ENCODE measurements at regions not wholly inside any gene's neighbourhood (a gene's known extent, or its start where the extent isn't known, plus 50 kb on each side); places are given as distances from the start of the nearest gene placed in this dataset.
"Not testable (repeated sequence)": the region's sequence is repeated elsewhere in the genome, so short reads cannot be mapped to it uniquely, and the experiment has no call there.

DNA sequence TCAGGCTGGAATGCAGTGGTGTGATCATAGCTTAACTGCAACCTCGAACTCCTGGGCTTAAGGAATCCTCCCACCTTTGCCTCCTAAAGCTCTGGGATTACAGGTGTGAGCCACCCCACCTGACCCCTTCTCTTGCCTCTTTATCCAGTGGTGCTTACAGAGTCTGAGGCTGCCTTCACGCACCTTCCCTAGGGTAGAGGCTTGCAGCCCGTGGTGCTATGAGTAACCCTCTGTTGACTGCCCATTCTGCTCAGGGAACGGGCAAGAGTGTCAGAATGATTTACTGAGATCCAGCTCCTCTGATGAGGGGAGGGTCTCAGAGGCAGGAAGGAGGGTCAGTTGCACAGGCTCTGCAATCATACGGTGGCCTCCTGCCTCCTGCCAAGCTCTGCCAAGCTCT, 125.1 kb upstream of the TBX3 start:
- H3K27ac ChIP-seq (ENCODE audit: low read length) = no peak overlapping the region
- H3K9me2 ChIP-seq (ENCODE audit: insufficient read depth, low read length) = no peaks in the 10 kb centered on the region
- no peaks in the 10 kb centered on the region for H3K9me3 ChIP-seq (ENCODE audit: low read length)
- peaks cover 43% of the 10 kb centered on the region for H3K27me3 ChIP-seq (ENCODE audit: insufficient read depth, low read depth, low read length)
- no peaks in the 10 kb centered on the region for H3F3A ChIP-seq (ENCODE audit: insufficient read depth, low read length, poor library complexity, severe bottlenecking)
- H3K4me2 ChIP-seq (ENCODE audit: low read length) = no peak overlapping the region
- H3K79me2 ChIP-seq (replicated peaks; ENCODE audit: insufficient read depth, low read length) = no peaks in the 10 kb centered on the region
- TF ChIP-seq, protein P1, sequence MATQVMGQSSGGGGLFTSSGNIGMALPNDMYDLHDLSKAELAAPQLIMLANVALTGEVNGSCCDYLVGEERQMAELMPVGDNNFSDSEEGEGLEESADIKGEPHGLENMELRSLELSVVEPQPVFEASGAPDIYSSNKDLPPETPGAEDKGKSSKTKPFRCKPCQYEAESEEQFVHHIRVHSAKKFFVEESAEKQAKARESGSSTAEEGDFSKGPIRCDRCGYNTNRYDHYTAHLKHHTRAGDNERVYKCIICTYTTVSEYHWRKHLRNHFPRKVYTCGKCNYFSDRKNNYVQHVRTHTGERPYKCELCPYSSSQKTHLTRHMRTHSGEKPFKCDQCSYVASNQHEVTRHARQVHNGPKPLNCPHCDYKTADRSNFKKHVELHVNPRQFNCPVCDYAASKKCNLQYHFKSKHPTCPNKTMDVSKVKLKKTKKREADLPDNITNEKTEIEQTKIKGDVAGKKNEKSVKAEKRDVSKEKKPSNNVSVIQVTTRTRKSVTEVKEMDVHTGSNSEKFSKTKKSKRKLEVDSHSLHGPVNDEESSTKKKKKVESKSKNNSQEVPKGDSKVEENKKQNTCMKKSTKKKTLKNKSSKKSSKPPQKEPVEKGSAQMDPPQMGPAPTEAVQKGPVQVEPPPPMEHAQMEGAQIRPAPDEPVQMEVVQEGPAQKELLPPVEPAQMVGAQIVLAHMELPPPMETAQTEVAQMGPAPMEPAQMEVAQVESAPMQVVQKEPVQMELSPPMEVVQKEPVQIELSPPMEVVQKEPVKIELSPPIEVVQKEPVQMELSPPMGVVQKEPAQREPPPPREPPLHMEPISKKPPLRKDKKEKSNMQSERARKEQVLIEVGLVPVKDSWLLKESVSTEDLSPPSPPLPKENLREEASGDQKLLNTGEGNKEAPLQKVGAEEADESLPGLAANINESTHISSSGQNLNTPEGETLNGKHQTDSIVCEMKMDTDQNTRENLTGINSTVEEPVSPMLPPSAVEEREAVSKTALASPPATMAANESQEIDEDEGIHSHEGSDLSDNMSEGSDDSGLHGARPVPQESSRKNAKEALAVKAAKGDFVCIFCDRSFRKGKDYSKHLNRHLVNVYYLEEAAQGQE (IDR thresholded peaks at IDR 0.05; ENCODE audit: borderline replicate concordance) = no peak
- TF ChIP-seq TAF1 (IDR thresholded peaks at IDR 0.05; ENCODE audit: low read depth) (no peak), SMC3 (conservative IDR thresholded peaks at IDR 0.05; ENCODE audit: poor library complexity) (no peak), EZH2 (IDR thresholded peaks at IDR 0.05; ENCODE audit: borderline replicate concordance, insufficient read depth, low read length, poor library complexity, severe bottlenecking) (no peak), POLR2AphosphoS5 (IDR thresholded peaks at IDR 0.05) (no peak), RAD21 (conservative IDR thresholded peaks at IDR 0.05) (no peak), EP300 (conservative IDR thresholded peaks at IDR 0.05; ENCODE audit: poor library complexity, severe bottlenecking) (no peak), MXI1 (conservative IDR thresholded peaks at IDR 0.05; ENCODE audit: poor library complexity, severe bottlenecking) (no peak)
- TF ChIP-seq, protein P2, sequence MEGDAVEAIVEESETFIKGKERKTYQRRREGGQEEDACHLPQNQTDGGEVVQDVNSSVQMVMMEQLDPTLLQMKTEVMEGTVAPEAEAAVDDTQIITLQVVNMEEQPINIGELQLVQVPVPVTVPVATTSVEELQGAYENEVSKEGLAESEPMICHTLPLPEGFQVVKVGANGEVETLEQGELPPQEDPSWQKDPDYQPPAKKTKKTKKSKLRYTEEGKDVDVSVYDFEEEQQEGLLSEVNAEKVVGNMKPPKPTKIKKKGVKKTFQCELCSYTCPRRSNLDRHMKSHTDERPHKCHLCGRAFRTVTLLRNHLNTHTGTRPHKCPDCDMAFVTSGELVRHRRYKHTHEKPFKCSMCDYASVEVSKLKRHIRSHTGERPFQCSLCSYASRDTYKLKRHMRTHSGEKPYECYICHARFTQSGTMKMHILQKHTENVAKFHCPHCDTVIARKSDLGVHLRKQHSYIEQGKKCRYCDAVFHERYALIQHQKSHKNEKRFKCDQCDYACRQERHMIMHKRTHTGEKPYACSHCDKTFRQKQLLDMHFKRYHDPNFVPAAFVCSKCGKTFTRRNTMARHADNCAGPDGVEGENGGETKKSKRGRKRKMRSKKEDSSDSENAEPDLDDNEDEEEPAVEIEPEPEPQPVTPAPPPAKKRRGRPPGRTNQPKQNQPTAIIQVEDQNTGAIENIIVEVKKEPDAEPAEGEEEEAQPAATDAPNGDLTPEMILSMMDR (IDR thresholded peaks at IDR 0.05; ENCODE audit: poor library complexity, severe bottlenecking) = no peak
- H3K4me3 ChIP-seq (ENCODE audit: low read length) = no peak overlapping the region
- H4K20me1 ChIP-seq (ENCODE audit: insufficient read depth) = no peaks in the 10 kb centered on the region
- H3K9ac ChIP-seq (ENCODE audit: low read length) = no peak overlapping the region
- no peak overlapping the region for H2AFZ ChIP-seq (ENCODE audit: low read depth, low read length)
- H3K36me3 ChIP-seq (ENCODE audit: insufficient read depth, low read length) = no peaks in the 10 kb centered on the region

DNA sequence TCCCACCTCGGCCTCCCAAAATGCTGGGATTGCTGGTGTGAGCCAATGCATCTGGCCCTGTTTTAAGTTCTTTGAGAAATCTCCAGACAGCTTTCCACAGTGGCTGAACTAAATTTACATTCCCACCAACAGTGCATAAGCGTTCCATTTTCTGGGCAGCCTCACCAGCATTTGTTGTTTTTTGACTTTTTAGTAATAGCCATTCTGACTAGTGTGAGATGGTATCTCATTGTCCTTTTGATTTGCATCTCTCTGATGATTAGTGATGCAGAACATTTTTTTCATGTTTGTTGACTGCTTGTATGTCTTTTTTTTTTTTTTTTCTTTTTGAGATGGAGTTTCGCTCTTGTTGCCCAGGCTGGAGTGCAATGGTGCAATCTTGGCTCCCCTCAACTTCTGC, 117.4 kb upstream of the TBX3 start:
- not testable (repeated sequence) for H3K9me3 ChIP-seq (ENCODE audit: low read length); H2AFZ ChIP-seq (ENCODE audit: low read depth, low read length); H3K4me3 ChIP-seq (ENCODE audit: low read length)

DNA sequence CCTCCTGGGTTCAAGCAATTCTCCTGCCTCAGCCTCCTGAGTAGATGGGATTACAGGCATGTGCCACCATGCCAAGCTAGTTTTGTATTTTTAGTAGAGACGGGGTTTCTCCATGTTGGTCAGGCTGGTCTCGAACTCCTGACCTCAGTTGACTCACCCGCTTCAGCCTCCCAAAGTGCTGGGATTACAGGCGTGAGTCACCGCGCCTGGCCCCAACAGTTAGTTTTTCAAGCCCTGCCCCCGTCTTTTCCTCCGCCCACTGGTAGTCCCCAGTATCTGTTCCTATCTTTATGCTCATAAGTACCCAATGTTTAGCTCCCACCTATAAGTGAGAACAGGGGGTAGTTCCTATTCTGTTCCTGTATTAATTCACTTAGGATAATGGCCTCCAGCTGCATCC, 116.6 kb upstream of the TBX3 start:
- not testable (repeated sequence) for H3K9me3 ChIP-seq (ENCODE audit: low read length); H3K27me3 ChIP-seq (ENCODE audit: insufficient read depth, low read depth, low read length); H3K27ac ChIP-seq (ENCODE audit: low read length); H3K9me2 ChIP-seq (ENCODE audit: insufficient read depth, low read length); H3F3A ChIP-seq (ENCODE audit: insufficient read depth, low read length, poor library complexity, severe bottlenecking); H3K4me3 ChIP-seq (ENCODE audit: low read length); H2AFZ ChIP-seq (ENCODE audit: low read depth, low read length); H3K36me3 ChIP-seq (ENCODE audit: insufficient read depth, low read length); H3K9ac ChIP-seq (ENCODE audit: low read length); H4K20me1 ChIP-seq (ENCODE audit: insufficient read depth); H3K79me2 ChIP-seq (replicated peaks; ENCODE audit: insufficient read depth, low read length); H3K4me2 ChIP-seq (ENCODE audit: low read length)

More for the DNA sequence above, 117.4 kb upstream of the TBX3 start:
- not testable (repeated sequence) for H3K36me3 ChIP-seq (ENCODE audit: insufficient read depth, low read length); H3K79me2 ChIP-seq (replicated peaks; ENCODE audit: insufficient read depth, low read length); H3K9ac ChIP-seq (ENCODE audit: low read length); H3K27me3 ChIP-seq (ENCODE audit: insufficient read depth, low read depth, low read length); H4K20me1 ChIP-seq (ENCODE audit: insufficient read depth); H3F3A ChIP-seq (ENCODE audit: insufficient read depth, low read length, poor library complexity, severe bottlenecking); H3K9me2 ChIP-seq (ENCODE audit: insufficient read depth, low read length); H3K27ac ChIP-seq (ENCODE audit: low read length); H3K4me2 ChIP-seq (ENCODE audit: low read length)
